Neural cell (in vitro differentiated cells): ENCODE measurements at regions not wholly inside any gene's neighbourhood (a gene's known extent, or its start where the extent isn't known, plus 50 kb on each side); places are given as distances from the start of the nearest gene placed in this dataset.
"Not testable (repeated sequence)": the region's sequence is repeated elsewhere in the genome, so short reads cannot be mapped to it uniquely, and the experiment has no call there.

Experiments
- H2AFZ ChIP-seq: fragments of 200-600, 300-800 bp; sonication (generic), shearing (Covaris generic); 2 replicates; pipeline ENCODE4 v1.6.0; 2014; ENCODE audit warnings: low read depth, mild to moderate bottlenecking, antibody characterized with exemption, low read length, moderate library complexity
- H3F3A ChIP-seq: fragments of 200-600 bp; shearing (Covaris generic); 2 replicates; pipeline ENCODE4 v1.6.1; 2016; ENCODE audit warnings: mild to moderate bottlenecking, moderate library complexity, mixed read lengths, antibody characterized with exemption, low read length; ENCODE audit not compliant: insufficient read depth, poor library complexity, severe bottlenecking
- H3K27ac ChIP-seq: fragments of 200-600, 300-800 bp; sonication (generic), shearing (Covaris generic); 2 replicates; pipeline ENCODE4 v1.5.1; 2014; ENCODE audit warnings: mild to moderate bottlenecking, low read length, moderate library complexity
- H3K27me3 ChIP-seq: fragments of 300-800, 200-600 bp; sonication (generic), shearing (Covaris generic); 2 replicates; pipeline ENCODE4 v1.6.0; 2014; ENCODE audit warnings: mild to moderate bottlenecking, low read depth, low read length, moderate library complexity; ENCODE audit not compliant: insufficient read depth
- H3K36me3 ChIP-seq: fragments of 300-800, 200-600 bp; sonication (generic), shearing (Covaris generic); 2 replicates; pipeline ENCODE4 v1.5.1; 2014; ENCODE audit warnings: mild to moderate bottlenecking, antibody characterized with exemption, low read length, moderate library complexity; ENCODE audit not compliant: insufficient read depth
- H3K4me2 ChIP-seq: fragments of 300-800, 200-600 bp; sonication (generic), shearing (Covaris generic); 2 replicates; pipeline ENCODE4 v1.6.0; 2014; ENCODE audit warnings: mild to moderate bottlenecking, low read length
- H3K4me3 ChIP-seq: fragments of 300-800, 200-600 bp; sonication (generic), shearing (Covaris generic); 2 replicates; pipeline ENCODE4 v1.5.1; 2014; ENCODE audit warnings: mild to moderate bottlenecking, low read length, moderate library complexity
- H3K79me2 ChIP-seq: fragments of 200-600 bp; shearing (Covaris generic); replicated peaks from 2 replicates; pipeline ENCODE4 v1.6.0; 2014; ENCODE audit warnings: mild to moderate bottlenecking, low read length, moderate library complexity; ENCODE audit not compliant: insufficient read depth
- H3K9ac ChIP-seq: fragments of 300-800, 200-600 bp; sonication (generic), shearing (Covaris generic); 2 replicates; pipeline ENCODE4 v1.6.1; 2016; ENCODE audit warnings: mild to moderate bottlenecking, low read length, mixed read lengths
- H3K9me2 ChIP-seq: fragments of 200-600 bp; shearing (Covaris generic); 2 replicates; pipeline ENCODE4 v1.6.1; 2016; ENCODE audit warnings: mild to moderate bottlenecking, low read length, mixed read lengths; ENCODE audit not compliant: insufficient read depth
- H3K9me3 ChIP-seq: fragments of 200-600, 300-800 bp; sonication (generic), shearing (Covaris generic); 2 replicates; pipeline ENCODE4 v1.6.1; 2016; ENCODE audit warnings: mild to moderate bottlenecking, mixed run types, low read length, moderate library complexity, mixed read lengths
- H4K20me1 ChIP-seq: fragments of 200-600 bp; shearing (Covaris generic); 2 replicates; pipeline ENCODE4 v1.6.1; 2016; ENCODE audit warnings: mild to moderate bottlenecking, mixed run types; ENCODE audit not compliant: insufficient read depth
- EP300 ChIP-seq: fragments of 450-650 bp; conservative IDR thresholded peaks from 2 replicates; pipeline ENCODE4 v1.6.1; 2014; ENCODE audit warnings: antibody characterized with exemption, mild to moderate bottlenecking, moderate library complexity; ENCODE audit not compliant: poor library complexity, severe bottlenecking
- EZH2 ChIP-seq: fragments of 200-600, 300-800 bp; shearing (Covaris generic), sonication (generic); IDR thresholded peaks from 2 replicates; pipeline ENCODE4 v1.6.1; 2014; ENCODE audit warnings: antibody characterized with exemption, low read length, borderline replicate concordance, mild to moderate bottlenecking; ENCODE audit not compliant: insufficient read depth, poor library complexity, severe bottlenecking
- MXI1 ChIP-seq: fragments of 450-650 bp; conservative IDR thresholded peaks from 2 replicates; pipeline ENCODE4 v1.6.1; 2014; ENCODE audit warnings: antibody characterized with exemption, mild to moderate bottlenecking; ENCODE audit not compliant: poor library complexity, severe bottlenecking
- POLR2AphosphoS5 ChIP-seq: IDR thresholded peaks from 2 replicates; pipeline ENCODE4 v1.6.1; 2012
- SMC3 ChIP-seq: fragments of 450-650 bp; conservative IDR thresholded peaks from 2 replicates; pipeline ENCODE4 v1.6.1; 2014; ENCODE audit warnings: antibody characterized with exemption, mild to moderate bottlenecking, moderate library complexity; ENCODE audit not compliant: poor library complexity
- TF ChIP-seq, protein P1 (sequence below): IDR thresholded peaks from 2 replicates; pipeline ENCODE4 v1.6.1; 2012; ENCODE audit warnings: borderline replicate concordance
- TF ChIP-seq, protein P2 (sequence below): fragments of 450-650 bp; IDR thresholded peaks from 2 replicates; pipeline ENCODE4 v1.5.1; 2014; ENCODE audit warnings: antibody characterized with exemption, mild to moderate bottlenecking, moderate library complexity; ENCODE audit not compliant: poor library complexity, severe bottlenecking

DNA sequence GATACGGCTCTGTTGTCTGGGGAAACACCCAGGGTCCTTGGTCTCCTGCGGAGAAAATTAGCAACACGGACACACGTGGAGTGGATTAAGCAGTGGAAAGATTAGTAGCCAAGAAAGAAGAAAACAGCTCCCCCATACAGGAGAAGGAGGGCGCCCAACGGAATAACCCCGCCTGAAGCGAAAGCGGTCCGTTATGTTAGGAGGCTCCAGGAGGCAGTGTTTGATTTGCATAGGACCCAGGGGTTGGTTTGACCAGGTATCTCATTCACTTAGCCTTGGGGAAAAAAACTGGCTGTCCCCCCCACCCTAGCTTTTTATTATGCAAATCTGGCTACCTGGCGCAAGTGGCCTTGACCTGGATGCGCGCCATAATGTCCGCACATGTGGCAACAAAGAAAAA lies 170.1 kb upstream of the KYNU start:
- no peaks in the 10 kb centered on the region for H3K9me3 ChIP-seq
- H3K36me3 ChIP-seq = no peaks in the 10 kb centered on the region
- H3K9me2 ChIP-seq = no peaks in the 10 kb centered on the region
- TF ChIP-seq MXI1 (no peak), POLR2AphosphoS5 (no peak), EZH2 (no peak), EP300 (no peak), SMC3 (no peak)
- TF ChIP-seq, protein P1, sequence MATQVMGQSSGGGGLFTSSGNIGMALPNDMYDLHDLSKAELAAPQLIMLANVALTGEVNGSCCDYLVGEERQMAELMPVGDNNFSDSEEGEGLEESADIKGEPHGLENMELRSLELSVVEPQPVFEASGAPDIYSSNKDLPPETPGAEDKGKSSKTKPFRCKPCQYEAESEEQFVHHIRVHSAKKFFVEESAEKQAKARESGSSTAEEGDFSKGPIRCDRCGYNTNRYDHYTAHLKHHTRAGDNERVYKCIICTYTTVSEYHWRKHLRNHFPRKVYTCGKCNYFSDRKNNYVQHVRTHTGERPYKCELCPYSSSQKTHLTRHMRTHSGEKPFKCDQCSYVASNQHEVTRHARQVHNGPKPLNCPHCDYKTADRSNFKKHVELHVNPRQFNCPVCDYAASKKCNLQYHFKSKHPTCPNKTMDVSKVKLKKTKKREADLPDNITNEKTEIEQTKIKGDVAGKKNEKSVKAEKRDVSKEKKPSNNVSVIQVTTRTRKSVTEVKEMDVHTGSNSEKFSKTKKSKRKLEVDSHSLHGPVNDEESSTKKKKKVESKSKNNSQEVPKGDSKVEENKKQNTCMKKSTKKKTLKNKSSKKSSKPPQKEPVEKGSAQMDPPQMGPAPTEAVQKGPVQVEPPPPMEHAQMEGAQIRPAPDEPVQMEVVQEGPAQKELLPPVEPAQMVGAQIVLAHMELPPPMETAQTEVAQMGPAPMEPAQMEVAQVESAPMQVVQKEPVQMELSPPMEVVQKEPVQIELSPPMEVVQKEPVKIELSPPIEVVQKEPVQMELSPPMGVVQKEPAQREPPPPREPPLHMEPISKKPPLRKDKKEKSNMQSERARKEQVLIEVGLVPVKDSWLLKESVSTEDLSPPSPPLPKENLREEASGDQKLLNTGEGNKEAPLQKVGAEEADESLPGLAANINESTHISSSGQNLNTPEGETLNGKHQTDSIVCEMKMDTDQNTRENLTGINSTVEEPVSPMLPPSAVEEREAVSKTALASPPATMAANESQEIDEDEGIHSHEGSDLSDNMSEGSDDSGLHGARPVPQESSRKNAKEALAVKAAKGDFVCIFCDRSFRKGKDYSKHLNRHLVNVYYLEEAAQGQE = no peak
- TF ChIP-seq, protein P2, sequence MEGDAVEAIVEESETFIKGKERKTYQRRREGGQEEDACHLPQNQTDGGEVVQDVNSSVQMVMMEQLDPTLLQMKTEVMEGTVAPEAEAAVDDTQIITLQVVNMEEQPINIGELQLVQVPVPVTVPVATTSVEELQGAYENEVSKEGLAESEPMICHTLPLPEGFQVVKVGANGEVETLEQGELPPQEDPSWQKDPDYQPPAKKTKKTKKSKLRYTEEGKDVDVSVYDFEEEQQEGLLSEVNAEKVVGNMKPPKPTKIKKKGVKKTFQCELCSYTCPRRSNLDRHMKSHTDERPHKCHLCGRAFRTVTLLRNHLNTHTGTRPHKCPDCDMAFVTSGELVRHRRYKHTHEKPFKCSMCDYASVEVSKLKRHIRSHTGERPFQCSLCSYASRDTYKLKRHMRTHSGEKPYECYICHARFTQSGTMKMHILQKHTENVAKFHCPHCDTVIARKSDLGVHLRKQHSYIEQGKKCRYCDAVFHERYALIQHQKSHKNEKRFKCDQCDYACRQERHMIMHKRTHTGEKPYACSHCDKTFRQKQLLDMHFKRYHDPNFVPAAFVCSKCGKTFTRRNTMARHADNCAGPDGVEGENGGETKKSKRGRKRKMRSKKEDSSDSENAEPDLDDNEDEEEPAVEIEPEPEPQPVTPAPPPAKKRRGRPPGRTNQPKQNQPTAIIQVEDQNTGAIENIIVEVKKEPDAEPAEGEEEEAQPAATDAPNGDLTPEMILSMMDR = no peak
- no peak overlapping the region for H3K27ac ChIP-seq
- H3F3A ChIP-seq = no peaks in the 10 kb centered on the region
- no peaks in the 10 kb centered on the region for H3K79me2 ChIP-seq
- H3K4me3 ChIP-seq = no peak overlapping the region
- no peak overlapping the region for H2AFZ ChIP-seq
- no peaks in the 10 kb centered on the region for H3K27me3 ChIP-seq
- no peak overlapping the region for H3K4me2 ChIP-seq
- H3K9ac ChIP-seq = no peak overlapping the region
- no peaks in the 10 kb centered on the region for H4K20me1 ChIP-seq

DNA sequence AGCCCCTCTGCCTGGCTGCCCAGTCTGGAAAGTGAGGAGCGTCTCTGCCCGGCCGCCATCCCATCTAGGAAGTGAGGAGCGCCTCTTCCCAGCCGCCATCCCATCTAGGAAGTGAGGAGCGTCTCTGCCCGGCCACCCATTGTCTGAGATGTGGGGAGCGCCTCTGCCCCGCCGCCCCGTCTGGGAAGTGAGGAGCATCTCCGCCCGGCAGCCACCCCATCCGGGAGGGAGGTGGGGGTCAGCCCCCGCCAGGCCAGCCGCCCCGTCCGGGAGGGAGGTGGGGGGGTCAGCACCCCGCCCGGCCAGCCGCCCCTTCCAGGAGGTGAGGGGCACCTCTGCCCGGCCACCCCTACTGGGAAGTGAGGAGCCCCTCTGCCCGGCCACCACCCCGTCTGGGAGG lies 175.1 kb upstream of the KYNU start:
- H3K4me3 ChIP-seq, H3K36me3 ChIP-seq, H3K27me3 ChIP-seq, H2AFZ ChIP-seq, H3K4me2 ChIP-seq, H3K9ac ChIP-seq, H3K9me3 ChIP-seq, H3K9me2 ChIP-seq, H3K79me2 ChIP-seq, H3K27ac ChIP-seq, H4K20me1 ChIP-seq, H3F3A ChIP-seq: not testable (repeated sequence)

DNA sequence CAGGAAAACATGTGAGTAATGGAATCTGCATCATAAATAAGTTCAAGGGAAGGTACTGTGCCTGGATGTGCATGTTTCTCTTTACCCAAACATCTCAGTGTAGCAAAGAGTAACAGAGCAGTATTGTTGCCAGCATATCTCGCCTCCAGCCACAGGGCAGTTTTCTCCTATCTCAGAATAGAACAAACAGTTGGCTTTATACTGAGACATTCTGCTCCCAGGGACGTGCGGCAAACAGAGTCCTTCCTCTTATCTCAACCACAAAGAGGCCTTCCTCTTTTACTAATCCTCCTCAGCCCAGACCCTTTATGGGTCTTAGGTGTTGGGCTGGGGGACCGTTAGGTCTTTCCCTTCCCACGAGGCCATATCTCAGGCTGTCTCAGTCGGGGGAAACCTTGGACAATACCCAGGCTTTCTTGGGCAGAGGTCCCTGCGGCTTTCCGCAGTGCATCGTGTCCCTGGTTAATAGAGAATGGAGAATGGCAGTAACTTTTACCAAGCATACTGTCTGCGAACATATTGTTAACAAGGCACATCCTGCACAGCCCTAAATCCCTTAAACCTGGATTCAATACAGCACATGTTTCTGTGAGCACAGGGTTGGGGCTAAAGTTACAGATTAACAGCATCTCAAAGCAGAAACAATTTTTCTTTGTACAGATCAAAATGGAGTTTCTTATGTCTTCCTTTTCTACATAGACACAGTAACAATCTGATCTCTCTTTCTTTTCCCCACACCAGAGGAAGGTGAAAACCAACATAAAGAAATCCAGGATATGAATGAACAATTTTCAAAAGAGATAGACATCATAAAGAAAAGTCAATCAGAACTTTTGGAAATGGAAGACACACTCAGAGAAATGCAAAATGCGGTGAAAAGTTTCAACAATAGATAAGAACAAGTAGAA lies 181.9 kb upstream of the KYNU start:
- H3K27ac ChIP-seq, H3K9me2 ChIP-seq, H3F3A ChIP-seq, H3K9ac ChIP-seq, H2AFZ ChIP-seq, H3K27me3 ChIP-seq, H3K4me2 ChIP-seq, H3K4me3 ChIP-seq, H4K20me1 ChIP-seq, H3K79me2 ChIP-seq, H3K9me3 ChIP-seq, H3K36me3 ChIP-seq: not testable (repeated sequence)
